ENCODE measurements at regions not wholly inside any gene's neighbourhood (a gene's known extent, or its start where the extent isn't known, plus 50 kb on each side); places are given as distances from the start of the nearest gene placed in this dataset.
"Not testable (repeated sequence)": the region's sequence is repeated elsewhere in the genome, so short reads cannot be mapped to it uniquely, and the experiment has no call there.

GRCh38 chr15:31179693-31180092 is 78.2 kb upstream of the TRPM1 start:
- peak in 1 of 5 experiments; percentile 22 for DNase-seq

GRCh38 chr15:31193291-31193690 is 91.8 kb upstream of the TRPM1 start:
- no peak for DNase-seq

- DNase-seq = no peak
Observed at GRCh38 chr15:31195871-31196270, 94.3 kb upstream of the TRPM1 start.

- peak in 1 of 5 experiments; percentile 35 for DNase-seq
Observed at GRCh38 chr15:31197497-31198414, 96.2 kb upstream of the TRPM1 start.

- peak in 4 of 5 experiments; percentile 31 to 70 (median 48) for DNase-seq
Observed at GRCh38 chr15:31200735-31201151, 99.2 kb upstream of the TRPM1 start.

- no peak for DNase-seq
Observed at GRCh38 chr15:31202953-31203352, 101.4 kb upstream of the TRPM1 start.

GRCh38 chr15:31203999-31204398 is 102.5 kb upstream of the TRPM1 start:
- no peak for DNase-seq

- DNase-seq = no peak
Observed at GRCh38 chr15:31206386-31207181, 105.1 kb upstream of the TRPM1 start.

- peak in 2 of 5 experiments; percentile 42 to 76 for DNase-seq
Observed at GRCh38 chr15:31207246-31207645, 105.7 kb upstream of the TRPM1 start.

- not testable (repeated sequence) for DNase-seq
Observed at GRCh38 chr15:31207861-31208260, 106.3 kb upstream of the TRPM1 start.

- DNase-seq = no peak
Observed at GRCh38 chr15:31208817-31209216, 107.3 kb upstream of the TRPM1 start.

- DNase-seq = no peak
Observed at GRCh38 chr15:31211353-31211752, 109.8 kb upstream of the TRPM1 start.

- no peak for DNase-seq
Observed at GRCh38 chr15:31212326-31213080, 111.0 kb upstream of the TRPM1 start.

GRCh38 chr15:31214158-31214863 is 112.3 kb upstream of the KLF13 start:
- DNase-seq = peak in 1 of 5 experiments; percentile 22

- no peak for DNase-seq
Observed at GRCh38 chr15:31214864-31215489, 111.7 kb upstream of the KLF13 start.

- DNase-seq = peak; percentile 61 to 87 (median 74)
Observed at GRCh38 chr15:31215490-31216214, 111.0 kb upstream of the KLF13 start.

- DNase-seq = peak in 4 of 5 experiments; percentile 15 to 72 (median 26)
Observed at GRCh38 chr15:31216215-31216911, 110.3 kb upstream of the KLF13 start.

GRCh38 chr15:31217067-31217466 is 109.6 kb upstream of the KLF13 start:
- DNase-seq = no peak

GRCh38 chr15:31217566-31218270 is 108.9 kb upstream of the KLF13 start:
- DNase-seq = no peak

GRCh38 chr15:31219221-31219620 is 107.4 kb upstream of the KLF13 start:
- no peak for DNase-seq
